Fibroblast of mammary gland (primary cell): ENCODE measurements at regions not wholly inside any gene's neighbourhood (a gene's known extent, or its start where the extent isn't known, plus 50 kb on each side); places are given as distances from the start of the nearest gene placed in this dataset.
"Not testable (repeated sequence)": the region's sequence is repeated elsewhere in the genome, so short reads cannot be mapped to it uniquely, and the experiment has no call there.

Experiments
- DNase-seq: peaks from one replicate; pipeline ENCODE4 v3.0.0-alpha.2; 2010; ENCODE audit warnings: low read depth
- H3K4me3 ChIP-seq: 2 replicates; pipeline ENCODE4 v1.5.1; 2011; ENCODE audit warnings: low read depth, mild to moderate bottlenecking, low read length, moderate library complexity; ENCODE audit not compliant: control insufficient read depth
- TF ChIP-seq, protein P1 (sequence below): conservative IDR thresholded peaks from 2 replicates; pipeline ENCODE4 v1.5.1; 2011; ENCODE audit warnings: low read depth, low read length, inconsistent platforms; ENCODE audit not compliant: control insufficient read depth, insufficient read depth

DNA sequence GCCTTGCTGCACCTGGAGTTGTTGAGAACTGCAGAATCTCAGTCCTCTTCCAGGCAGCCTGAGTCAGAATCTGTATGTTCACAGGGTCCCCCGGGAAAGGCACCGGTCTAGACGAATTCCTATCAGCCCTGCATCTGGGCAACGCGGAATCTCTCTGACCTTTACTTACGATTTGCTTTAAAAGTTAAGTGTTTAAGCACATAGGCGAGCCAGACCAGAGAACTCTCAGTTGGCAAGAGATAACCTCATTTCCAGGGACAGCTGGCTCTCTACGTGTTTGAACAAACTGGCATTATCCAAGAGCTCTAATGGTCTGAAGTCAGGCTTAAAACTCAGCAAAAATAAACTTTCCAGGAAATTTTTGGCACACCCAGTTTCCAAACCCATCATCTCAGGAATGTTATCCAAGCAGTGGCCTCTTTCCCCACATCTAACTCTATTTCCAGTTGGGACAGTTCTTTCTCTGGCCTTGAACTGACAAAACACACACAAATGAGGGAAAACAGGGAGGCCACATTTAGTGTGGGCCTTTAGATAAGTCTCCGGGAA is 53.4 kb downstream of the HES1 start:
- DNase-seq: no peak
- TF ChIP-seq, protein P1, sequence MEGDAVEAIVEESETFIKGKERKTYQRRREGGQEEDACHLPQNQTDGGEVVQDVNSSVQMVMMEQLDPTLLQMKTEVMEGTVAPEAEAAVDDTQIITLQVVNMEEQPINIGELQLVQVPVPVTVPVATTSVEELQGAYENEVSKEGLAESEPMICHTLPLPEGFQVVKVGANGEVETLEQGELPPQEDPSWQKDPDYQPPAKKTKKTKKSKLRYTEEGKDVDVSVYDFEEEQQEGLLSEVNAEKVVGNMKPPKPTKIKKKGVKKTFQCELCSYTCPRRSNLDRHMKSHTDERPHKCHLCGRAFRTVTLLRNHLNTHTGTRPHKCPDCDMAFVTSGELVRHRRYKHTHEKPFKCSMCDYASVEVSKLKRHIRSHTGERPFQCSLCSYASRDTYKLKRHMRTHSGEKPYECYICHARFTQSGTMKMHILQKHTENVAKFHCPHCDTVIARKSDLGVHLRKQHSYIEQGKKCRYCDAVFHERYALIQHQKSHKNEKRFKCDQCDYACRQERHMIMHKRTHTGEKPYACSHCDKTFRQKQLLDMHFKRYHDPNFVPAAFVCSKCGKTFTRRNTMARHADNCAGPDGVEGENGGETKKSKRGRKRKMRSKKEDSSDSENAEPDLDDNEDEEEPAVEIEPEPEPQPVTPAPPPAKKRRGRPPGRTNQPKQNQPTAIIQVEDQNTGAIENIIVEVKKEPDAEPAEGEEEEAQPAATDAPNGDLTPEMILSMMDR: no peak
- H3K4me3 ChIP-seq: no peak overlapping the region

DNA sequence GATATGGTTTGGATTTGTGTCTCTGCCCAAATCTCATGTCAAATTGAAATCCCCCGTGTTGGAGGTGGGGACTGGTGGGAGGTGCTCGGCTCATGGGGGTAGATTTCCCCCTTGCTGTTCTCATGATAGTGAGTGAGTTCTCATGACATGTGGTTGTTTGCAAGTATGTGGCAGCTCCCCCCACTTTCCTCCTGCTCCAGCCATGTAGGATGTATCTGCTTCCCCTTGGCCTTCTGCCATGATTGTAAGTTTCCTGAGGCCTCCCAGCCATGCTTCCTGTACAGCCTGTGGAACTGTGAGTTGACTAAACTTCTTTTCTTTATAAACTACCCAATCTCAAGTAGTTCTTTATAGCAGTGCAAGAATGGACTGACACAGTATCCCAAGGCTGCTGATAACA is 55.9 kb downstream of the HES1 start:
- H3K4me3 ChIP-seq, DNase-seq: not testable (repeated sequence)

DNA sequence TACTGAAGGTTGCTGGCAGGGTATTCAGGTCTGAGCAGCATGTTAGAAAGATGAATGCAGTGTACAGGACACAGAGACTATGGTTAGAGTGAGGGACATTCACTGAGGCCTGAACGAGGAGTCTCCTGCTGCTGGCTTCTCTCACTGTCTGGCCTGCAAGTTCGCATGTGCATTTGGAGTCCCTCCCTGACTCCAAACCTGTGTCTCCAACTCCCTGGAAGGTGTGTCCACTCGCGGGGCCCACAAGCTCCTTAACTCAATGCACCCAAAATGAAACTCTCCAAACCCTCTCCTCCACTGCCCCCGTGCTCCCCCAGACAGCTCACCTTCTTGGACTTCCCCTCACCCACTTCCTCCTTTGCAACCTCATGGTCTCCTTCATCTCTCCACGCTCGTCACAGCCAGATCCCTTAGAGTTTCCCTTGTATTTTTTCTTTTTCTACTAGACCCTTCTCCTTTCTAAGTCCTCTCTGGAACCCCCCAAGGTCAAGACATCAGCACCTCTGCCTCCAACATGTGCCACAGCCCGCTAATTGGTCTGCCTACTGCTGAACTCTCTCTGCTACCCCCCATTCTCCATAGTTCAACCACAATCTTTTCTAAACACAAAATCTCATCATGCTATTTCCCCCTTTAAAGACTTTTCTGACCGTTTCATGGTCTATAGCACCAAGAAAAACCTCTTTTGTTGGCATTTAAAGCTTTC is 58.3 kb downstream of the HES1 start:
- TF ChIP-seq, protein P1: no peak
- DNase-seq: no peak
- H3K4me3 ChIP-seq: no peak overlapping the region

DNA sequence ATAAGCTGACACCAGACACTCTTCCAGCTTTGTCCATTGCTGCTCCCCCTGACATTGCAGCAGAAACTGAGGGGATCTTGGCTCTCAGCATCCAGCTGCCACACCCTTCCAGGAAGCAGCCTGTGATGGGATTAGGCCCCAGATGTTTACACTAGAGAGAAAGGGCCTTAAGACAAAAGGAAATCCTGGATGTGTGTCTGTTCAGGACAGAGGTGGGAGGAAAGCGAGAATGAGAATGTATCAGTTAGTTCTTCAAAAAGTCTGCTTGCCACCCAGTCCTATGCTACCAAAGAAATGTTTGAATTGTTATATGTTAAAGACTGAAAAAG is 58.8 kb downstream of the HES1 start:
- no peak overlapping the region for H3K4me3 ChIP-seq
- DNase-seq: no peak
- TF ChIP-seq, protein P1: no peak

DNA sequence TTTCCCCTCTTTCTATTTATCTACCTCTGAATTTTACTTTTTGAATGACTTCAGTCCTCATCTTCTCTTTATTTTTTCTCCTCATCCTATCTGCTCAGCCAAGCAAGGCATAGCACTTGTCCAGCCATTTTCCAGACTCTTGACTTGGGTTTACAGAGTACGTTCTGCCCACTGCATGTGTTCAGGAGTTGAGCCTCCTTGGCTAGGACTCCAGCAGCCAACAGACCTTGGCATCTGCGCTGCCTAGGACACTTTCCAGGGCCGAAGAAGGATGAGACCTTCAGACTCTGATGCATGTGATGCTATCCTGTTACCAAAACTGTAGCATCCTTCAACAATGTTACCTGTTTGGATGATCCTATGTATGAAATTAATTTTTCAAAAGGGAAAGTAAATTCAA is 59.7 kb downstream of the HES1 start:
- TF ChIP-seq, protein P1: no peak
- DNase-seq: no peak
- H3K4me3 ChIP-seq: no peak overlapping the region

GRCh38 chr3:194196876-194197275 is 60.9 kb downstream of the HES1 start:
- TF ChIP-seq, protein P1: no peak
- H3K4me3 ChIP-seq: no peak overlapping the region
- no peak for DNase-seq

GRCh38 chr3:194197396-194197960 is 61.5 kb downstream of the HES1 start:
- TF ChIP-seq, protein P1: no peak
- no peak overlapping the region for H3K4me3 ChIP-seq
- no peak for DNase-seq
